Stimulated activated CD4-positive, alpha-beta T cell treated with anti-CD3 and anti-CD28 coated beads, Interleukin-1b, Interleukin-23, amount 100 ng/mL, for 48 hours (primary cell): ENCODE measurements at regions not wholly inside any gene's neighbourhood (a gene's known extent, or its start where the extent isn't known, plus 50 kb on each side); places are given as distances from the start of the nearest gene placed in this dataset.

Experiments
- DNase-seq: peaks from one replicate; pipeline ENCODE4 v3.0.0-alpha.2; 2020

DNA sequence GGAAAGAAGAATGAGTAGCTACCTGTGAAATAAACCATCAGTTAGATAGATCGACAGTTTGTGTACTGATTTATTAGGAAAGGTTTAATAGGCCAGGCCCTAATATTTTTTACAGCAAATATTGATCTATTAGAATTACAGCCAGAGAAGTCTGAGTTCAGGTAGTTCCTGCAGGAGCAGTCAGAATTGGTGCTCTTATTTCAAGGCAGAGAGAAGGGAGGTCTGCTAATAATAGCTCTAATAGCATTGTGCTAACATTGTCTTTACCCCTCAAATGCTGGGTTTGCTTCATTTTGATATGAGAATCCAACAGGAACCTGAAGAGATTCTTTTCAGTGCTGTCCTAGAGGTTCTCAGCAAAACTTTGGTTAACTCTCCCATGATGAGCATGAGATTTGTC, 343.8 kb upstream of the NAV3 start:
- no peak for DNase-seq

DNA sequence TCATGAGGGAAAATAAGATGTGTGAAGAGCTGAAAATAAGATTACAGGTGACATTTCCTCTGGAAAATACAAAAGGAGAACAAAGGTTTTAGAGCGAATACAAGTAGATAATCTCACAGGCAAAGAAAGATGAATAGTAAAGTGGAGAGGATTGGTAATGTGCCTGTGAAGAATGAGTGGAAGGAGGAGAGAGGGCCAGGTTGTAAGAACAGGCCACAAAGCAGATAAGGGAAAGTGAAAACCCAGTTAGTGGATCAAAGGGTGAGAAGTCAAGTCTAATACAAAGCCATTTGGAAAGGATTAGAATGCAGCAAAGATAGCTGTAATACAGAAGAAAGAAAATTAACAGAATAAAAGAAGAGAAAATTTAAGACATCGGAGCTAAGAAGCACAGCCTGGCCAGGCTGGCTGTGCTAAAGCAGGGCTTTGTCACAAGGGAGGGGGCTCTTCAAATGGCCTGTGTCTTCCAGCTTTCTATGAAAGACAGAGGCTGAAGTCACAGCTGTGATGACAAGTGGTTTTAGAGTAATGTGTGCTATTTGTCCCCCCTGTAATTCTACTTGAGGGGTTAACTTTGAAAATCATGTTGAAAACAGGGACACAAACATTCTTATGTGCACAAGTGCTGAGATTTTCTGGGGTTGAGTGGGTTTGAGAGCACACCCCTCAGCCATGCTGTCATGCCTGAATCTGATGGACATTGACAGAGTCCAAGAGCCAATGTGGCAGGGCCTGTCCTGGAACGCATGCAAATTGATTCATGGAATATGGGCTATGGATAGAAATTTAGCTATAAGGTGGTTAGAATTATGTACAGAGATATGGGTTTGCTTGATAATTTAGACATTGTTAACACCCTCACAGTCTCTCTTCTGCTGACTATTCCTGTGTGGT, 344.5 kb upstream of the NAV3 start:
- no peak for DNase-seq

DNA sequence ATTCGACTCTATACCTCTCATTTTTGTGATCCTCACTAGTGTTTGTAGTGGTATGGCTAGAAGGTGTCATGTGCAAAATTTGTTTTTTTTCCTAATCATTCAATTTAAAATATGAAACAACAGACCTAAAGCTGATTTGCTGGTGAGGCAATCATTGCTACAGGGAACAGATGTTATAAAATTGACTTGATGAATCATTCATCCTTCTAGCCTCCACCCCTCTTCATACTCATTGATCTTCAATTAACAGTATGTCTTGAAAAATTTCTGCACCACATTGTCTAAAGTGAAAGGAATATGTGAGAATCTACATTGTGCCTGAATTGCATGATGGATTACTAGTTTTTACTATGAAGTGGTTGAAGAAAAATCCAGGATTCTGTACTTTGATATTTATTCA, 349.0 kb upstream of the NAV3 start:
- DNase-seq: no peak

DNA sequence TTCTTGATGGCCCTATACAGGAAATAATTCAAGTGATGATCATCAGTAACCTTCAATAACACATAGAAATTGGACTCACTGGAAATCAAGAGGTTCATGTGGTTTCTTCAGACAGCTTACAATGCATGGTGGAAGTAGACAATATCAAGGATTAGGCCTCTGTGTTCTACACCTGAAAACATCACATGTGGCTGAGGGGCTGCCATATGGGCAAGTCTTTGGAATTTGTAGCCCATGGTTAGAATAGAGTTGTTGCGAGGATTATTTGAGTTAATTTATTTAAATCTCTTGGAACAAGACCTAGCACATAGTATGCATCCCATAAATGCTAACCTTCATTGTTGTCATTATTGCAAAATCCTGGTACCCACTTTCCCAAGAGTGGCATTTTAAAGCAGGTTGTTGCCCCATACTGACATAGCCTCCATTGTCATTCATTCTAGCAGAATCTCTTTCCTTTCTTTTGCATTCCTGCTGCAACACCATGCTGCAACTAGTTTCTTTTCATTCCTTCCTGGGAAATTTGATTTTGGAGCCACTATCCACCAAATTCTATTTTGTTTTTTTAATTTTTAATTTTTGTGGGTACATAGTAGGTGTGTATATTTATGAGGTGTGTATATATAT, 352.7 kb upstream of the NAV3 start:
- no peak for DNase-seq

DNA sequence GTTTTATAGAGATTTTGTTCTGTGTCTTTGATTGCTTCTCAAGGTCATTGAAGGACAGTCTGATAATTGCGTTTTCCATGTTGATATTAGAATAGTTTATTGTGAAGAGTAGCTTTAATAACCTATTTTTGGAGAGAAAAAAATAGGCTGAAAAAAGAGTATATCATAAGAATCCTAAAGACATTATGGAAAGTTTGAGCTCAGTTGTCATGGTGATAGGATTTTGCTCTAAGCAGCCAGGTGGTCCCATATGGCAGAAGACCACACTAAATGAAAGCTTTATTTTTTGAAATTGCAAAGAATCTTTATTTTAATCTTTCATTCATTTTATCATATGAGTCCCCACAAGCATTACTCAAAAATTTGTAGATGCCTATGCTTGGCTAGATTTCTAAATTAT, 358.9 kb upstream of the NAV3 start:
- no peak for DNase-seq

DNA sequence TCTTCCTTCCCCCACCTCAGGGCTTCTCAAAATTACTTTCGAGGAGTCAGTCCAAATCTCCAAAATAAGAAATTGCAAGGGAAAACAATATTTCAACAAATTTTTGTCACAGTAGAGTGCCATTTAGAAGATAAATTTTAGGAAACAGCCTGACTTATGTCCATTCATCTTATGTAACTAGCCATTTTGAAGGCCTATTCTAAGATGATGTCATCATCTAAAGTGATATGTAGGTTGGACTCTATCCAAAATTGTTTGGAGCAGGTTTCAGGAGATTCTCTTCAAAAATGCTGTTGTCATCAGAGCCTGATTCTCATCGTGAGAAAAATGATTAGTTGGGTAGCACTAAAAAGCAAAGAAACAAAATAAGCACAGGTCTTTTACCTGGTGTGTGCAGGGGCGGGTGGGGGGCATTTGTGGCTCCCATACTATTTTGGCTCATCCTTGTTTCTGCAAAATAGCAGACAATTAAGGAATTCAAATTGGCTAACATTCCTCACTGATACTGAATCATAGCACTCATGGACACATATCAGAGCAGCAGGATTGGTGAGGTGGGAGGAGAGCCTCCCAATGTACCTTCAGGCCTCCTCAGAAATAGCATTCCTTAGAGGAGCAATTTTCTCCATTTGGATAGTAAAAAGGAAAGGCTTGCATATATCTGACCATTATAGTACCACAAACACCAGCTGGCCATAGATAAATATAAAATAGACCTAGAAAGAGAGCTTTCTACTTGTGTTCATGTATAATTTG, 360.9 kb upstream of the NAV3 start:
- no peak for DNase-seq

DNA sequence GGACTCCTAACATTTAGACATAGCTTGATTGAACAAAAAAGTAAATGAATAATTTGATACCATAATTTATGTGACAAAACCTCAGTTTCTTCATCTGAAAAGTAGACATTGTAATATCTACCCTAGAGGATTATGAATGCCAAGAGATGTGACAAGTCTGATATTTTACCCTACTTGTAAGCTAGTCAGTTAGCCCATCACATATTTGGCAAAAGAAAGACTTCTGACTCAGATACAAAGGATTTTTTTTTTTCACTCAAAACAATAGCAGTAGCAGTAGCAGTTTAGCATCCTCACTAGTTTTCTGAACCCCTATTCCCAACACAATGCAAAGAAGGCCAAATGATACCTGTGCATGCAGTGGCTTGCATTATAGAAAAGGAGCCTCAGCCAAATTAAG, 377.3 kb upstream of the E2F7 start:
- no peak for DNase-seq

DNA sequence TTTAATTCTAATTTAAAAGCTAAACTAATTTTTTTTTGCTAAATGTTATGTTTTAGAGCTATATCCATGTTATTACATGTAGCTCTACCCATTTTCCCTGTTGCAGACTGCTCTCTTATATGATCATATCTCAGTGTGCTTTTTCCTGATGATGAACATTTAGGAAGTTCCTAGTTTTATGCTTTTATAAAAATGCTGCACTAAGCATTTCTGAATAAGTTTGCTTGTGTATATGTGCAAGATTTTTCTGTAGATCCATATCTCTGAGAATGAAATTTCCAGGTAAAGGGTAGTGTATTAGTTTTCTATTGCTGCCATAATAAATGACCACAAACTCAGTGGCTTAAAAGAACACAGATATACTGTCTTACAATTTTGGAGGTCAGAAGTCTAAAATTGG, 374.4 kb upstream of the E2F7 start:
- no peak for DNase-seq

DNA sequence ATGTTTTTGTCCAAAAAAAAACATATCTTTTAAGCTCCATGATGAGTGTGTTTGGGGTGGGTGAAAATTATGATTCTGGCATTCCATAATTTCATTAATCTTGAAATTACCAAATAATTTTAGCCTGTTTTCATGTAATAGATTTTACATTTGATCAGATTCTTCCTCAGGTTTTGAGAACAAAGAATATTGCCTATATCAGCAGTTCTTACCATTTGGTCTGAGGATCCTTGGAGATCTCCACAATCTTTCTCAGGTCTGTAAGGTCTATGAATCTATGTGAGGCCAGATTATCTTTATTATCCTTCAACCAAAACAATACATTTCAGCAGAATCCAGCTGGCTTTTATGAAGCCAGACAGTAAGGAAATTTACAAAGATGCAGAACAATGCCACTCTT, 373.3 kb upstream of the E2F7 start:
- no peak for DNase-seq

DNA sequence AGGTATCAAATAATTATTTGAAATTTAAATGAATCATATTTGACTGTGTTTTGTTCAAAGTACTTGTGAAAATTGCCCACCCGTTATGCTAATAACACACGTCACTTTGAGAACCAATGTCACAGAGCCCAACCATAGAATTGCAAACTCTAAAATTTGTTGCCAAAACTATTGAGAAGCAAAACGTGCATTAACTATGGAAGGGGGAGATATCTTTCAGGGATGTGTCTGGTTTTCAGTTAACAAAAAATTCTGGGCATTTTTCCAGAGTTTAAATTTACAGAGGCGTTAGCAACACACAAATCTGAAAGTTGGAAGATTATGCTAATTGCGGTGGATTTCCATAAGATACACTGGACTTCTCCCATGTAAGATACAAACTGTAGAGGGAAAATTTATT, 371.8 kb upstream of the E2F7 start:
- DNase-seq: no peak

DNA sequence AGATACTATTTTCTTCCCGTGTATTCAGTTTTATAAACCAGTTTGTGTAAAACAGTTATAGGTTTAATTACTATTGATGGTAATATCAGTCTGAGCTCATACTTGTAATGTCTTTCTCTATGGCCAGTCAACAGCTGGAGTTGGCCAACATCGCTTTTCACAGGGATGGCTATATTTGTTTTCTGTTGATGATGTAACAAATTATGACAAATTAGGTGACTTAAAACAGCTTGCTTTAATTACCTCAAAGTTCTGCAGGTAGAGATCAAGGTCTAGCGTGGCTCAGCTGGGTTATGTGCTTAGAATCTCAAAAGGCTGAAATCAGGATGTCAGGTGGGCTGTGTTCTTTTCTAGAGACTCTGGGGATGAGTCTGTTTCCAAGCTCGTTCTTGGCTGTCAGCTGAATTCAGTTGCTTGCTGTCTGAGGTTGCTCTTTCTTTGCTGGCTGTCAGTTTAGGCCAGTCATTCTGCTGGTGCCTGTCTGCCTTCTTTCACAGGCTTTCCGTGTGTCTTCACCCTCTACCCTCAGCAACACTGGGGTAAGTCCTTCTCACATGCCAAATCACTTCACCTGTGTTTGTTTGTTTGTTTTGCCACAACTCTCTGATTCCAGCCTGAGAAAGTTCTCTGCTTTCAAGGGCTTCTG, 370.2 kb upstream of the E2F7 start:
- no peak for DNase-seq

DNA sequence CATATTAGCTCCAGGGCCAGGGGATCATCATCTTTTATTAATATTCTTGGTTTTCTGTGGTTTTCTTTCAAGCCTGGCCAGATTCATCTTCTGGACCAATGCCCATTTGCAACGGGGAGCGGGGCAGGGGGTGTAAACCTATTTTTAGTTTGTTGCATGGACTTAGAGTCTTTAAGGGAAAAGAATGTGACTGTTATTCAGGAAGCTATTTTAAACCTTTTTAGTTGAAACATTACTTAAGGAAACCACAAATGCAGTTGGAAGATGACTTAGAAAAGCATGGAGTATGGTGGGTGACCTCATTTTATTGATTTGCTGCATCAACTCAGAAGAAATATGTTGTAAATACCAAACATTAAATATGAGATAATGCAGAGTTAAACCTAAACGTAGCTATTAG, 368.4 kb upstream of the E2F7 start:
- no peak for DNase-seq

DNA sequence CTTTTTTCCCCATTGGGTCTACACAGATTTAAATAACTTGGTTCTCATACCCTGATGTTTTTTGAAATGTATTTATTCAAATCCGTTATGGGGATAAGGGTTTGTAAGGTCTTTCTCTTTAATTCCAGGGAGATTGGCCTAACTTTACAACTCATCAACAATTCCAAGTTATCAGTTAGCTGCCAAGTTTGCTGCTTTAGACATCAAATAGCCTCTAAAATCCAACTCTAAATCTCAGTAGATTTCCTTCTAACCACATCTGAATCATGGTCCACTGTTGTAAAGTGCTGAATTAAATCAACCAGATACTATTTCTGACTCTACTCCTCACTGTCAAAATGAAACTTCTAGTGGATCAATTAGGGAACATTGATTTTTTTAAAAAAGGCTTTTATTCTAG, 364.1 kb upstream of the E2F7 start:
- DNase-seq: no peak

DNA sequence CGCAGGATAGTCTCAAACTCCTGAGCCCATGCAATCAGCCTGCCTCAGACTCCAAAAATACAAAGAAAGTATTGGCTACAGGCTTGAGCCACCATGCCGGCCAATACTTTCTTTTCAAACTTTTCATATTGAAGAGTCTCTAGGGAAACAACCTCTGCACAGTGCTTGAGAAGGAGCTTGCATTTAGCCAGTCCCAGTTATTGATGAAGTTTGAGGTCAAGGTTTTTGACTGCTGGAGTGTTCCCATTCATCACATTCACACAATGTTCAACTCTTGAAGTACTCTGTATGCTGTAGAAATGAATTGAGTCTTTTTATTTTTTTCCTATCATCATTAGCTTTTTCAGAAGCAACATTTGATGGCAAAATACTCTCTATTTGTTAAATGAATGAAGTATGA, 355.8 kb upstream of the E2F7 start:
- DNase-seq: no peak

DNA sequence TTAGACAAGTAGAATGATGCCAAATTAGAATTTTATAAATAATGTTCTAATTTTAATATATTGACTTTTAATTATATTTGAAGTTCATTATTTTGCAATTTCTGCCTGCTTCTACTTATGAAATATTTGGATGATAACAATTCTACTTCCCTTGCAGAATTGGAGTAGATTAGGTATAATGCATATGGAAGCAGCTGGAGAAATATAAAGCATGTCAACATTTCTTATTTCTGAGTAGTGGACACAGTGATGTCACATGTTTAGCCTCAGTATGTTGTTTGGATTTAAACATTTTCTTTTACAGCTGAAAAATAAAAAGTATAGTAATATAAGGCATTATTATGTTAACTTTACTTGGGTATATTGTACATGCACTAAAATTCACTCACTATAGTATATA, 344.2 kb upstream of the E2F7 start:
- DNase-seq: no peak

DNA sequence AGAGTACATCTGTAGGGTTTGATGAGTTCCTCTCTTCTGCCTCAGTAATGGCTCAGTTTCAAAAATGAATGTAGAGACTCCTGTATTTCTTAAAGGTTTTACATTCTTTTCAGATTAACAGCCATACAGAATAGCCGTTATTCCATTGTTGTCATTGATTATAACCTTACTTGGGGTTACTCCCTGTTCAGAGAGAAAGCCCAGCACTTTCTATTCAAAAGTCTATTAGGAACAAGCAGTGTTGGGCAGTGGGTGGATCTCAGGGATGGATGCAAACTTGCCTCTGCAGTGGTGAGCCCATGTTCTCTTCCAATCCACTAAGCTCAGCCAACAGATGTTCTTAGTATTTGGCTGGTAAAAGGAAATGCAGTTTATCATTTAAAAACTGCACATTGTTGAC, 342.6 kb upstream of the E2F7 start:
- no peak for DNase-seq

DNA sequence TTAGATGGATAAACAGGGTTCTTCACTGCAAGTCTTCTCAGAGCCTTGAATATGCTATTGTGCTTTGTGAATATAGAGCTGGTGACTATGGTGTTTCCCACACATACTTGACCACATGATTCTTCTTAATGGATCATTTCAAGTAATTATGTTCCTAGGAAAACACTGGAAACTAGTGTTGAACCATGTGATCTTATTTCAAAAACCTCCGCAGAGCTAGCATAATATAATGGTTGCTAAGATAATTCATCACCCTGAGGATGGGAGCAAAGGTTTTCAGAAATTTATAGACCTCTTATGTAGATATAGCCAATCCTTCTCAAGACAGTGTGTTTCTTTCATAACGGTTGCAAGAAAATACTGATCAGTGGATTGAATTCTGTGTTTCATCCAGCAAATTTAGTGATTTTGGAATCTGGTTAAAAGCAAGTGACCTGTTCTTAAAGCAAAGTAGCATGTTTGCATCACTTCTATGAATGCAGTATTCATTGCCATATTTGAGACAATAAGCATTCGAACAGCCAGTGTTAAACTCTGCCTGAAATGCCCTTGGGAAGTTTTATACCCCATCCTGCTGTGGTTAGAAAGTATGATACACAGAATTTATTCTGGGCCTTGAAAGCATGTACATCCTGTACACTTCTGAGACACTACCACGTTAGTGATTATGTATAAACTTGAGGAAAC, 341.0 kb upstream of the E2F7 start:
- DNase-seq: no peak

DNA sequence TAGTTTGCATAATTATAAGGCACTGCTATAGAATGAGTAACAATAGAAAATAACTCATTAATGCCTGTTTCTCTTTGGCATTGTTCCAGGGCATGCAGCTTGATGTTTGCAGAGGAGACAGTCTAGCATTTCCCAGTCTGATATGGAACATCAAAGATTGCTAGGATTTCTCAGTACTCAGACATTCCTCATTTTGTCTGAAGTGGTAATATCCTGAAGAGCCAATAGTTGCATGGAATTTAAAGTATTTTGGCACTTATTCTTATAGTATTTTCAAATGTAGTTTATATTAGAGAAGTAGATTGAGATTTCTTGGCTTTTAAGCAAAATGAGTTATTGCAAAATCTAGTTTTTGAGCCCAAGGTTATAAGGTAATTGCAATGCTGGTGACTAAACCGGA, 337.3 kb upstream of the E2F7 start:
- no peak for DNase-seq

DNA sequence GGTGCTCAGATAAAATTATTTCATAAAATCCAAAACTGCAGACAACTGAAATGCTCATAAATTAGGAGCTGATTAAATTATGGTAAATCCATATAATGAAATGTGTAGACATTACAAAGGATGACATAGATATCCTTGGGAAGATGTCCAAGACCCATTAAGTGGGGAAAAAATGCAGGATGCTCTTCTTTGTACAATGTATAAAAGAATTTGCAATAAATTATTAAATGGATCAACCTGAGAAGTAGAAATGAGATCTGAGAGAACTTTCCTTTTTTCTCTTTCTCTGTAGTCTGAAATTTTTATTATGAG, 336.4 kb upstream of the E2F7 start:
- DNase-seq: no peak

DNA sequence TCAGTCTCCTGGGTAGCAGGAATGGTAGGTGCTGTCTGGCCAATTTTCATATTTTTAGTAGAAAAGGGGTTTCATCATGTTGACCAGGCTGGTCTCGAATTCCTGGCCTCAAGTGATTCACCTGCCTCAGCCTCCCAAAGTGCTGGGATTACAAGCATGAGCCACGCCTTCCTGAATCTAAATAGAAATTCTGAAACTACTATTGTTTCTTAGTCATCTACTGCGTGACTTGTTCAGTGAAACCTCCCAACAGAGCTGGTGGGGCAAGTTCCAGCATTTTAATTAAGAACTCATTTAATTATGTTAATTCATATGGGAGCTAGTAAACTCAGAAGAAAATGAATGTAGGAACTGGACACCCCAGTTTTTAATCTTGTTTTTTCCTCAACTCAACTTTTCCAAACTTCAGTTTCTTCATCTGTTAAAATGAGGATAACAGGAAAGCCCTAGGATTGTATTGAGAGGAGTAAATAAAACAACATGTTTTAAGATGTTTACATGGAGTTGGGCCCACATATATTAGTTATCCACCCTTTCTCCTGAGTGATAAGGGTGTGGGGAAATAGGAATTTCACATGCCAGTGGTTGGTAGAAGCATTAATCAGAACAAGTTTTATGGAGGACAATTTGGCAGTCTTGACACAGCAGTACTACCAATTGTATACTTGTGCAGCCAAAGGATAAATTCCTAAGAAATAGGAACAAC, 335.8 kb upstream of the E2F7 start:
- no peak for DNase-seq

DNA sequence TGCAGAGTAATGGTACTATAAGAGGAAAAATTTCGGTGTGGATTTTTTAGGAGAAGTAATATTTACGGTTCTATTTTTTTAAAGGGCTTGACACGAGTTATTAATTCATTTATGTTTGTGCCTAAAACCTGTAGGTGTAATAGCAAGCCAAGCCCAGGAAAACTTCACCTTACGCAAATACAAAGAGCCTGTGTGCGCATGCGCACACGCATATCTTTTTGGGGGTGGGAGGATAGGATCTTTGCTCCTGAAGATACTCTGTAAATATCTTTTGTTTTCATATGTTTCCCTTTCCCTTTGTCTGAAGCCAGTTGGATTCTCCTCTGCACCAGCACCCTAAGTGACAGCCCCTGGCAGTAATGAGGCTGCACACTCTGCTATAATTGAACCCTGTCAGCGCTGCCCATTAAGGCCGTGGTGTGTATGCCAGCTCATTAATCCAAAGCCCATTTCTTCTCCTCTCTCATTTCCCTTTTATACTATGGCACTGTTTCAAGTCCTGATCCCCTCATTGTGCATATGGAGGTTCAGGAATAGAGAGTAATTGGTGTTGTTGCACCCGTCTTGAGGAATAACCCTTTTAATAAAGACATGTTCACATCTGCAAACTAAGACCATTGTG, 327.2 kb upstream of the E2F7 start:
- DNase-seq: no peak
